ENCODE measurements at regions not wholly inside any gene's neighbourhood (a gene's known extent, or its start where the extent isn't known, plus 50 kb on each side); places are given as distances from the start of the nearest gene placed in this dataset.

- DNase-seq (ENCODE audit: low read depth): no peak
Measured at GRCh38 chr6:140320081-140321080, 945.9 kb upstream of the CITED2 start.

- no peak for DNase-seq (ENCODE audit: low read depth)
Measured at GRCh38 chr6:140319209-140319608, 944.8 kb upstream of the CITED2 start.

GRCh38 chr6:140318408-140318807 lies 944.0 kb upstream of the CITED2 start:
- no peak for DNase-seq (ENCODE audit: low read depth)

GRCh38 chr6:140317950-140318349 lies 943.5 kb upstream of the CITED2 start:
- no peak for DNase-seq (ENCODE audit: low read depth)

GRCh38 chr6:140316966-140317365 lies 942.5 kb upstream of the CITED2 start:
- DNase-seq (ENCODE audit: low read depth): no peak

GRCh38 chr6:140314682-140315081 lies 940.2 kb upstream of the CITED2 start:
- no peak for DNase-seq (ENCODE audit: low read depth)

- DNase-seq (ENCODE audit: low read depth): no peak
Measured at GRCh38 chr6:140311146-140311545, 936.7 kb upstream of the CITED2 start.

- DNase-seq (ENCODE audit: low read depth): no peak
Measured at GRCh38 chr6:140303218-140303949, 928.9 kb upstream of the CITED2 start.

GRCh38 chr6:140300331-140300730 lies 925.9 kb upstream of the CITED2 start:
- no peak for DNase-seq (ENCODE audit: low read depth)

GRCh38 chr6:140289186-140289585 lies 914.7 kb upstream of the CITED2 start:
- DNase-seq (ENCODE audit: low read depth): no peak

- no peak for DNase-seq (ENCODE audit: low read depth)
Measured at GRCh38 chr6:140285998-140286690, 911.7 kb upstream of the CITED2 start.

- no peak for DNase-seq (ENCODE audit: low read depth)
Measured at GRCh38 chr6:140285471-140285870, 911.0 kb upstream of the CITED2 start.

GRCh38 chr6:140284871-140285270 lies 910.4 kb upstream of the CITED2 start:
- no peak for DNase-seq (ENCODE audit: low read depth)

GRCh38 chr6:140283197-140283596 lies 908.7 kb upstream of the CITED2 start:
- DNase-seq (ENCODE audit: low read depth): no peak

GRCh38 chr6:140281767-140282166 lies 907.3 kb upstream of the CITED2 start:
- no peak for DNase-seq (ENCODE audit: low read depth)

- DNase-seq (ENCODE audit: low read depth): no peak
Measured at GRCh38 chr6:140281236-140281635, 906.8 kb upstream of the CITED2 start.

- DNase-seq (ENCODE audit: low read depth): no peak
Measured at GRCh38 chr6:140276719-140277118, 902.3 kb upstream of the CITED2 start.

- DNase-seq (ENCODE audit: low read depth): no peak
Measured at GRCh38 chr6:140276133-140276532, 901.7 kb upstream of the CITED2 start.

GRCh38 chr6:140275725-140276124 lies 901.3 kb upstream of the CITED2 start:
- DNase-seq (ENCODE audit: low read depth): no peak

GRCh38 chr6:140274548-140274947 lies 900.1 kb upstream of the CITED2 start:
- DNase-seq (ENCODE audit: low read depth): no peak

- no peak for DNase-seq (ENCODE audit: low read depth)
Measured at GRCh38 chr6:140271759-140272377, 897.4 kb upstream of the CITED2 start.

- DNase-seq (ENCODE audit: low read depth): no peak
Measured at GRCh38 chr6:140269591-140270165, 895.2 kb upstream of the CITED2 start.
